ENCODE measurements at regions not wholly inside any gene's neighbourhood (a gene's known extent, or its start where the extent isn't known, plus 50 kb on each side); places are given as distances from the start of the nearest gene placed in this dataset.

DNA sequence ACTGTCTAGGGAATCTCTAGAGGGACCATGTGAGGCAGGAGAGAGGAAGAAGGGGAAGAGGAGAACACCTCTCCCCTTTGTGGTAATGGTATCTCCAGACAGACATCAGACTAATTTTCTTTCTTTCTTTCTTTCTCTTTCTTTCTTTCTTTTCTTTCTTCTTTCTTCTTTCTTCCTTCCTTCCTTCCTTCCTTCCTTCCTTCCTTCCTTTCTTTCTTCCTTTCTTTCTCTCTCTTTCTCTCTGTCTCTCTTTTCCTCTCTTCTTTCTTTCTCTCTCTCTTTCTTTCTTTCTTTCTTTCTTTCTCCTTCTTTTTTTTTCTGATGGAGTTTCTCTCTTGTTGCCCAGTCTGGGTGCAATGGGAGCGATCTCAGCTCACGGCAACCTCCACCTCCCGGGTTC is 73.2 kb upstream of the PAX2 start:
- Mint-ChIP-seq H3K27me3 (ENCODE audit: unreplicated experiment) (peaks cover 59% of the 10 kb centered on the region), H3K27ac (ENCODE audit: unreplicated experiment) (no peak overlapping the region), H3K36me3 (ENCODE audit: unreplicated experiment) (no peaks in the 10 kb centered on the region), H3K4me3 (ENCODE audit: unreplicated experiment) (no peak overlapping the region), H3K9me3 (ENCODE audit: unreplicated experiment) (no peaks in the 10 kb centered on the region), H3K4me1 (ENCODE audit: unreplicated experiment) (peaks cover 3% of the 10 kb centered on the region)
- TF ChIP-seq, protein P1, sequence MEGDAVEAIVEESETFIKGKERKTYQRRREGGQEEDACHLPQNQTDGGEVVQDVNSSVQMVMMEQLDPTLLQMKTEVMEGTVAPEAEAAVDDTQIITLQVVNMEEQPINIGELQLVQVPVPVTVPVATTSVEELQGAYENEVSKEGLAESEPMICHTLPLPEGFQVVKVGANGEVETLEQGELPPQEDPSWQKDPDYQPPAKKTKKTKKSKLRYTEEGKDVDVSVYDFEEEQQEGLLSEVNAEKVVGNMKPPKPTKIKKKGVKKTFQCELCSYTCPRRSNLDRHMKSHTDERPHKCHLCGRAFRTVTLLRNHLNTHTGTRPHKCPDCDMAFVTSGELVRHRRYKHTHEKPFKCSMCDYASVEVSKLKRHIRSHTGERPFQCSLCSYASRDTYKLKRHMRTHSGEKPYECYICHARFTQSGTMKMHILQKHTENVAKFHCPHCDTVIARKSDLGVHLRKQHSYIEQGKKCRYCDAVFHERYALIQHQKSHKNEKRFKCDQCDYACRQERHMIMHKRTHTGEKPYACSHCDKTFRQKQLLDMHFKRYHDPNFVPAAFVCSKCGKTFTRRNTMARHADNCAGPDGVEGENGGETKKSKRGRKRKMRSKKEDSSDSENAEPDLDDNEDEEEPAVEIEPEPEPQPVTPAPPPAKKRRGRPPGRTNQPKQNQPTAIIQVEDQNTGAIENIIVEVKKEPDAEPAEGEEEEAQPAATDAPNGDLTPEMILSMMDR (IDR thresholded peaks at IDR 0.05) = no peak
- DNase-seq (ENCODE audit: extremely low spot score, unreplicated experiment) = no peak

- H3K27ac Mint-ChIP-seq (ENCODE audit: unreplicated experiment) = no peak overlapping the region
- DNase-seq (ENCODE audit: extremely low spot score, unreplicated experiment) = no peak
Measured at GRCh38 chr10:100677290-100677945, 68.0 kb upstream of the PAX2 start.

DNA sequence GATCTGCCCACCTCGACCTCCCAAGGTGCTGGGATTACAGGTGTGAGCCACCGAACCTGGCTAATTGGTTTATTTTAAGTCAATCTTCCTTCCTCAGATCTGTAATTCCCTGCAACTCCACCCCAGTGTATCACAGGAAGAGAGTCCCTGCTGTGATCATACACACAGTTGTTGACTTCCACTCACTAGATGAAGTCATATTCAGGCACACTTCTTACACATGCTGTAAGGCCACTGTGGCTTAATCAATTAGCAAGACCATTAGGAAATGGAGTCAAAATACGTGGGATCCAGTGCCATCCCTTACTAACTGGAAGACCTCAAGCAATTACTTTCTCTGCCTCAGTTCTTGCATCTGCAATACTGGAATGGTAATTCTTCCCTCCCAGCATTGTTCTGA is 66.1 kb upstream of the PAX2 start:
- Mint-ChIP-seq H3K4me3 (ENCODE audit: unreplicated experiment) (no peak overlapping the region), H3K27ac (ENCODE audit: unreplicated experiment) (no peak overlapping the region), H3K27me3 (ENCODE audit: unreplicated experiment) (peaks cover 45% of the 10 kb centered on the region), H3K9me3 (ENCODE audit: unreplicated experiment) (no peaks in the 10 kb centered on the region), H3K4me1 (ENCODE audit: unreplicated experiment) (no peaks in the 10 kb centered on the region), H3K36me3 (ENCODE audit: unreplicated experiment) (no peaks in the 10 kb centered on the region)
- TF ChIP-seq, protein P1 (IDR thresholded peaks at IDR 0.05) = no peak
- DNase-seq (ENCODE audit: extremely low spot score, unreplicated experiment) = no peak

More at GRCh38 chr10:100677290-100677945, 68.0 kb upstream of the PAX2 start:
- H3K36me3 Mint-ChIP-seq (ENCODE audit: unreplicated experiment) = no peaks in the 10 kb centered on the region
- H3K9me3 Mint-ChIP-seq (ENCODE audit: unreplicated experiment) = no peaks in the 10 kb centered on the region
- TF ChIP-seq, protein P1 (IDR thresholded peaks at IDR 0.05) = no peak
- H3K4me1 Mint-ChIP-seq (ENCODE audit: unreplicated experiment) = no peaks in the 10 kb centered on the region
- H3K27me3 Mint-ChIP-seq (ENCODE audit: unreplicated experiment) = peaks cover 41% of the 10 kb centered on the region
- H3K4me3 Mint-ChIP-seq (ENCODE audit: unreplicated experiment) = no peak overlapping the region

GRCh38 chr10:100683004-100683403 is 62.4 kb upstream of the PAX2 start:
- DNase-seq (ENCODE audit: extremely low spot score, unreplicated experiment) = no peak
- Mint-ChIP-seq H3K9me3 (ENCODE audit: unreplicated experiment) (no peaks in the 10 kb centered on the region), H3K36me3 (ENCODE audit: unreplicated experiment) (no peaks in the 10 kb centered on the region), H3K4me1 (ENCODE audit: unreplicated experiment) (no peaks in the 10 kb centered on the region), H3K27ac (ENCODE audit: unreplicated experiment) (no peak overlapping the region), H3K4me3 (ENCODE audit: unreplicated experiment) (no peak overlapping the region), H3K27me3 (ENCODE audit: unreplicated experiment) (peaks cover 70% of the 10 kb centered on the region)
- TF ChIP-seq, protein P1 (IDR thresholded peaks at IDR 0.05) = no peak

- peaks cover 75% of the 10 kb centered on the region for H3K27me3 Mint-ChIP-seq (ENCODE audit: unreplicated experiment)
- TF ChIP-seq, protein P1 (IDR thresholded peaks at IDR 0.05) = no peak
- no peaks in the 10 kb centered on the region for H3K36me3 Mint-ChIP-seq (ENCODE audit: unreplicated experiment)
- no peaks in the 10 kb centered on the region for H3K4me1 Mint-ChIP-seq (ENCODE audit: unreplicated experiment)
- no peak for DNase-seq (ENCODE audit: extremely low spot score, unreplicated experiment)
- no peak overlapping the region for H3K27ac Mint-ChIP-seq (ENCODE audit: unreplicated experiment)
- no peaks in the 10 kb centered on the region for H3K9me3 Mint-ChIP-seq (ENCODE audit: unreplicated experiment)
- H3K4me3 Mint-ChIP-seq (ENCODE audit: unreplicated experiment) = no peak overlapping the region
Measured at GRCh38 chr10:100683545-100684300, 61.7 kb upstream of the PAX2 start.
